H9 (cell line): ENCODE measurements at regions not wholly inside any gene's neighbourhood (a gene's known extent, or its start where the extent isn't known, plus 50 kb on each side); places are given as distances from the start of the nearest gene placed in this dataset.

ENCODE experiments used
- DNase-seq: peaks from one replicate; pipeline ENCODE4 v3.0.0-alpha.2; 2017
- H2AFZ ChIP-seq: one replicate; pipeline ENCODE4 v1.6.1; 2013; ENCODE audit warnings: mild to moderate bottlenecking, low read length, control low read depth, moderate library complexity
- H2AK5ac ChIP-seq: 2 replicates; pipeline ENCODE4 v1.6.1; 2013; ENCODE audit warnings: low read length, control low read depth, mixed read lengths; ENCODE audit not compliant: insufficient read length
- H2BK120ac ChIP-seq: one replicate; pipeline ENCODE4 v1.6.1; 2013; ENCODE audit warnings: low read depth, mild to moderate bottlenecking, low read length, control low read depth, inconsistent platforms; ENCODE audit not compliant: poor library complexity, severe bottlenecking
- H2BK12ac ChIP-seq: 2 replicates; pipeline ENCODE4 v1.6.1; 2013; ENCODE audit warnings: low read length, control low read depth, mixed read lengths, low read depth; ENCODE audit not compliant: insufficient read length
- H2BK15ac ChIP-seq: 2 replicates; pipeline ENCODE4 v1.6.1; 2013; ENCODE audit warnings: low read depth, low read length, control low read depth
- H2BK20ac ChIP-seq: one replicate; pipeline ENCODE4 v1.6.1; 2013; ENCODE audit warnings: low read depth, mild to moderate bottlenecking, low read length, control low read depth, inconsistent platforms; ENCODE audit not compliant: poor library complexity, severe bottlenecking
- H2BK5ac ChIP-seq: 2 replicates; pipeline ENCODE4 v1.6.1; 2013; ENCODE audit warnings: low read length, control low read depth, mixed read lengths; ENCODE audit not compliant: insufficient read length
- H3K14ac ChIP-seq: 2 replicates; pipeline ENCODE4 v1.6.1; 2013; ENCODE audit warnings: low read length, control low read depth; ENCODE audit not compliant: insufficient read depth
- H3K18ac ChIP-seq: 2 replicates; pipeline ENCODE4 v1.6.1; 2013; ENCODE audit warnings: low read depth, mild to moderate bottlenecking, mixed read lengths, low read length, control low read depth; ENCODE audit not compliant: insufficient read length
- H3K23ac ChIP-seq: 2 replicates; pipeline ENCODE4 v1.6.1; 2013; ENCODE audit warnings: low read length, control low read depth, mixed read lengths, low read depth; ENCODE audit not compliant: insufficient read length
- H3K23me2 ChIP-seq: 2 replicates; pipeline ENCODE4 v1.6.1; 2013; ENCODE audit warnings: low read depth, mild to moderate bottlenecking, mixed read lengths, low read length, control low read depth; ENCODE audit not compliant: insufficient read length, poor library complexity, severe bottlenecking
- H3K27ac ChIP-seq: 2 replicates; pipeline ENCODE4 v1.5.1; 2013; ENCODE audit warnings: low read length, control low read depth, mixed read lengths, low read depth; ENCODE audit not compliant: insufficient read length
- H3K27me3 ChIP-seq: 2 replicates; pipeline ENCODE4 v1.6.1; 2013; ENCODE audit warnings: low read length, control low read depth, inconsistent platforms; ENCODE audit not compliant: insufficient read depth
- H3K4ac ChIP-seq: 2 replicates; pipeline ENCODE4 v1.6.1; 2013; ENCODE audit warnings: low read depth, mild to moderate bottlenecking, control low read depth, inconsistent platforms, low read length, moderate library complexity
- H3K4me1 ChIP-seq: 2 replicates; pipeline ENCODE4 v1.6.1; 2013; ENCODE audit warnings: low read length, control low read depth, inconsistent platforms; ENCODE audit not compliant: insufficient read depth
- H3K4me2 ChIP-seq: 2 replicates; pipeline ENCODE4 v1.6.1; 2013; ENCODE audit warnings: low read length, control low read depth, mixed read lengths; ENCODE audit not compliant: insufficient read length, insufficient read depth
- H3K56ac ChIP-seq: 2 replicates; pipeline ENCODE4 v1.6.1; 2013; ENCODE audit warnings: low read depth, mild to moderate bottlenecking, mixed read lengths, low read length, control low read depth; ENCODE audit not compliant: insufficient read length
- H3K79me1 ChIP-seq: 2 replicates; pipeline ENCODE4 v1.6.1; 2013; ENCODE audit warnings: low read depth, mild to moderate bottlenecking, moderate library complexity, low read length, control low read depth, inconsistent platforms; ENCODE audit not compliant: insufficient read depth, poor library complexity, severe bottlenecking
- H3K79me2 ChIP-seq: 2 replicates; pipeline ENCODE4 v1.6.1; 2013; ENCODE audit warnings: low read length, control low read depth, inconsistent platforms; ENCODE audit not compliant: insufficient read depth
- H3K9ac ChIP-seq: 2 replicates; pipeline ENCODE4 v1.6.1; 2013; ENCODE audit warnings: low read length, control low read depth, mixed read lengths; ENCODE audit not compliant: insufficient read length; ENCODE audit errors: extremely low read depth
- H3K9me3 ChIP-seq: one replicate; pipeline ENCODE4 v1.6.1; 2013; ENCODE audit warnings: low read depth, low read length, inconsistent platforms; ENCODE audit not compliant: control insufficient read depth
- H3T11ph ChIP-seq: one replicate; pipeline ENCODE4 v1.6.1; 2013; ENCODE audit warnings: mild to moderate bottlenecking, low read length, control low read depth, inconsistent platforms
- H4K20me1 ChIP-seq: one replicate; pipeline ENCODE4 v1.6.1; 2013; ENCODE audit not compliant: control insufficient read depth, insufficient read length, insufficient read depth
- H4K5ac ChIP-seq: 2 replicates; pipeline ENCODE4 v1.6.1; 2013; ENCODE audit warnings: low read depth, mild to moderate bottlenecking, mixed read lengths, low read length, control low read depth; ENCODE audit not compliant: insufficient read length
- H4K8ac ChIP-seq: replicated peaks from 2 replicates; pipeline ENCODE4 v1.6.1; 2013; ENCODE audit warnings: low read length, control low read depth, mixed read lengths, low read depth; ENCODE audit not compliant: insufficient read length
- H4K91ac ChIP-seq: 2 replicates; pipeline ENCODE4 v1.6.1; 2013; ENCODE audit warnings: low read depth, mild to moderate bottlenecking, moderate library complexity, mixed read lengths, low read length, control low read depth; ENCODE audit not compliant: insufficient read length
- H3K27ac Mint-ChIP-seq, 3 experiments: 2 replicates in 2 of 3; 3 replicates in 1 of 3; pipeline ENCODE4 v1.8.0; 2020 to 2021; ENCODE audit warnings: mixed read lengths in 3 of 3, mild to moderate bottlenecking in 1 of 3, moderate library complexity in 1 of 3
- H3K27me3 Mint-ChIP-seq: 2 replicates; pipeline ENCODE4 v1.8.0; 2021; ENCODE audit warnings: low read depth, mild to moderate bottlenecking, moderate library complexity, mixed read lengths
- H3K36me3 Mint-ChIP-seq, 3 experiments: 2 replicates in 2 of 3; 3 replicates in 1 of 3; pipeline ENCODE4 v1.8.0; 2020 to 2021; ENCODE audit warnings: low read depth in 3 of 3, mixed read lengths in 3 of 3; ENCODE audit not compliant: insufficient read depth in 1 of 3
- H3K4me1 Mint-ChIP-seq, 2 experiments: 2 replicates each; pipeline ENCODE4 v1.8.0; 2020; ENCODE audit warnings: mixed read lengths in 2 of 2
- H3K4me3 Mint-ChIP-seq, 2 experiments: 2 replicates in 1 of 2; 3 replicates in 1 of 2; pipeline ENCODE4 v1.8.0; 2020 to 2021; ENCODE audit warnings: mild to moderate bottlenecking in 2 of 2, mixed read lengths in 2 of 2, moderate library complexity in 1 of 2
- H3K9me3 Mint-ChIP-seq, 2 experiments: 2 replicates in 1 of 2; 3 replicates in 1 of 2; pipeline ENCODE4 v1.8.0; 2020; ENCODE audit warnings: mild to moderate bottlenecking in 2 of 2, mixed read lengths in 2 of 2, moderate library complexity in 1 of 2
- WGBS: extraction: QIAGEN DNeasy Blood & Tissue Kit; methylation state at CpG from one replicate; pipeline ENCODE4 v1.1.7; 2013; ENCODE audit warnings: missing lambda C conversion rate, low lambda C conversion rate, mixed read lengths; ENCODE audit not compliant: insufficient read length; ENCODE audit errors: extremely low coverage; 5-methylcytosine and 5-hydroxymethylcytosine counted together
- TF ChIP-seq, protein P1 (sequence below): fragments of 200-600 bp; sonication (generic); conservative IDR thresholded peaks from 3 replicates; pipeline ENCODE4 v1.8.0; 2021; ENCODE audit warnings: antibody characterized with exemption, mild to moderate bottlenecking

DNA sequence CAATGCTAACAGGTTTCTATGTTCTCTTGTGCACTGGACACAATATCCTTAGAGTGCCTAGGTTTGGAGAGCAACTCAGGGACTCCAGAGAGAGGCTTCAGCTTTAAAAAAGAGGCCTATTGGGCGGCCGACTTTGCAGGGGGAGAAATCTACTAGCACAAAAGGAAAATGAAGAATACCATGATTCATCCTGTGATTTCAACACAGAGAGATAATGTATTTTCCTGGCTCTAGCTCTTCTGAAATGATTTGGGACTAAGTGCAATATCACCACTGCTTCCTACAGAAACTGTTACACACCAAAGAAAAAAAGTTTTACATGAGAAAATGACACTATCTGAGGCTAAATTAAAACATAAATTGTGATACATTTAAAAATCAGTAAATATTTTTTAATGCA is 146.1 kb upstream of the TSLP start:
- Histone ChIP-seq H3K79me2 (no peaks in the 10 kb centered on the region), H3K27ac (no peak overlapping the region), H3T11ph (no peak overlapping the region), H3K4me2 (no peak overlapping the region), H4K20me1 (no peaks in the 10 kb centered on the region), H3K23ac (no peak overlapping the region), H2BK20ac (no peak overlapping the region), H3K9me3 (no peaks in the 10 kb centered on the region), H3K18ac (no peak overlapping the region), H2BK15ac (no peak overlapping the region), H4K5ac (no peak overlapping the region), H4K91ac (no peak overlapping the region), H3K56ac (no peak overlapping the region), H2AK5ac (no peak overlapping the region), H3K23me2 (no peaks in the 10 kb centered on the region), H3K14ac (no peak overlapping the region), H3K27me3 (no peaks in the 10 kb centered on the region), H3K4me1 (no peaks in the 10 kb centered on the region), H4K8ac (no peak overlapping the region), H3K79me1 (no peaks in the 10 kb centered on the region), H2BK5ac (no peak overlapping the region), H3K9ac (no peak overlapping the region), H2BK12ac (no peak overlapping the region), H2AFZ (no peak overlapping the region), H2BK120ac (no peak overlapping the region), H3K4ac (no peak overlapping the region)
- TF ChIP-seq, protein P1, sequence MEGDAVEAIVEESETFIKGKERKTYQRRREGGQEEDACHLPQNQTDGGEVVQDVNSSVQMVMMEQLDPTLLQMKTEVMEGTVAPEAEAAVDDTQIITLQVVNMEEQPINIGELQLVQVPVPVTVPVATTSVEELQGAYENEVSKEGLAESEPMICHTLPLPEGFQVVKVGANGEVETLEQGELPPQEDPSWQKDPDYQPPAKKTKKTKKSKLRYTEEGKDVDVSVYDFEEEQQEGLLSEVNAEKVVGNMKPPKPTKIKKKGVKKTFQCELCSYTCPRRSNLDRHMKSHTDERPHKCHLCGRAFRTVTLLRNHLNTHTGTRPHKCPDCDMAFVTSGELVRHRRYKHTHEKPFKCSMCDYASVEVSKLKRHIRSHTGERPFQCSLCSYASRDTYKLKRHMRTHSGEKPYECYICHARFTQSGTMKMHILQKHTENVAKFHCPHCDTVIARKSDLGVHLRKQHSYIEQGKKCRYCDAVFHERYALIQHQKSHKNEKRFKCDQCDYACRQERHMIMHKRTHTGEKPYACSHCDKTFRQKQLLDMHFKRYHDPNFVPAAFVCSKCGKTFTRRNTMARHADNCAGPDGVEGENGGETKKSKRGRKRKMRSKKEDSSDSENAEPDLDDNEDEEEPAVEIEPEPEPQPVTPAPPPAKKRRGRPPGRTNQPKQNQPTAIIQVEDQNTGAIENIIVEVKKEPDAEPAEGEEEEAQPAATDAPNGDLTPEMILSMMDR, result no peak
- no peak for DNase-seq
- Mint-ChIP-seq H3K27ac (no peak overlapping the region), H3K27me3 (no peaks in the 10 kb centered on the region), H3K9me3 (no peaks in the 10 kb centered on the region; a peak in 2 of 5 replicates), H3K4me3 (no peak overlapping the region), H3K4me1 (no peaks in the 10 kb centered on the region), H3K36me3 (no peaks in the 10 kb centered on the region)
- WGBS, result no CpG with 5 or more reads among the region's 2 CpGs
